ENCODE measurements at regions not wholly inside any gene's neighbourhood (a gene's known extent, or its start where the extent isn't known, plus 50 kb on each side); places are given as distances from the start of the nearest gene placed in this dataset.

GRCh38 chr12:105878964-105879363, 259.8 kb downstream of the NUAK1 start:
- Histone ChIP-seq H3K79me2 (ENCODE audit: insufficient read depth, low read length) (no peaks in the 10 kb centered on the region), H3K4me3 (replicated peaks in 1 of 2; ENCODE audit: low read depth in 1 of 2, low read length in 2 of 2) (no peak overlapping the region), H4K20me1 (ENCODE audit: insufficient read depth) (no peaks in the 10 kb centered on the region), H3K27me3 (ENCODE audit: insufficient read depth, low read length) (peaks cover 10% of the 10 kb centered on the region), H3K36me3 (ENCODE audit: control insufficient read depth in 1 of 2, insufficient read depth in 2 of 2, low read length in 2 of 2) (no peaks in the 10 kb centered on the region), H2AFZ (ENCODE audit: low read depth, low read length, poor library complexity, severe bottlenecking) (no peak overlapping the region), H3K27ac (ENCODE audit: low read depth, low read length) (no peak overlapping the region), H3K9me2 (ENCODE audit: insufficient read depth) (no peaks in the 10 kb centered on the region), H3K9ac (ENCODE audit: low read length) (no peak overlapping the region), H3K4me1 (ENCODE audit: control insufficient read depth in 1 of 2, insufficient read depth in 2 of 2, low read length in 2 of 2) (no peaks in the 10 kb centered on the region), H3K4me2 (ENCODE audit: low read length) (no peak overlapping the region), H3K9me3 (ENCODE audit: control insufficient read depth in 1 of 2, insufficient read depth in 1 of 2, low read depth in 1 of 2, low read length in 2 of 2) (no peaks in the 10 kb centered on the region)
- ChIA-PET CTCF (no interaction called here), RAD21 (ENCODE audit: low non-redundant PET in 1 of 2, low total read pairs in 2 of 2, uncharacterized antibody in 2 of 2, unreplicated experiment in 2 of 2) (interaction anchor here in 1 of 2 experiments (0.6 kb wide), 1 partner anchor 175 kb away, joined by 3 read pairs; no protein-coding TSS in a partner anchor), POLR2A (no interaction called here)
- TF ChIP-seq POLR2A (IDR thresholded peaks at IDR 0.05; ENCODE audit: borderline replicate concordance, extremely low read depth, insufficient read depth, insufficient read length) (no peak), TCF7L2 (IDR thresholded peaks at IDR 0.05; ENCODE audit: borderline replicate concordance, extremely low read depth, insufficient read depth, insufficient read length) (no peak), EZH2 (IDR thresholded peaks at IDR 0.05) (no peak), REST (IDR thresholded peaks at IDR 0.05; ENCODE audit: low read depth) (no peak), MAX (IDR thresholded peaks at IDR 0.05) (no peak), POLR2AphosphoS5 (IDR thresholded peaks at IDR 0.05; ENCODE audit: low read depth, low read length) (no peak), EGR1 (IDR thresholded peaks at IDR 0.05; ENCODE audit: low read depth) (no peak), FOSL1 (IDR thresholded peaks at IDR 0.05; ENCODE audit: low read depth) (no peak), ATF3 (IDR thresholded peaks at IDR 0.05) (no peak), EZH2phosphoT487 (IDR thresholded peaks at IDR 0.05; ENCODE audit: borderline replicate concordance) (no peak), ZBTB33 (IDR thresholded peaks at IDR 0.05; ENCODE audit: extremely low read depth, insufficient replicate concordance, low read length) (no peak), SP1 (IDR thresholded peaks at IDR 0.05; ENCODE audit: low read depth) (no peak), CEBPB (IDR thresholded peaks at IDR 0.05; ENCODE audit: low read depth) (no peak), SIN3A (IDR thresholded peaks at IDR 0.05; ENCODE audit: low read depth) (no peak)
- no TSS peak for BruUV-seq (replicated peaks)
- ATAC-seq (no peak), DNase-seq (ENCODE audit: low read depth, low spot score) (no peak)
- intact Hi-C loops (cut with micrococcal nuclease): no loop called here
